IPS-NIHi7 (cell line): ENCODE measurements at regions not wholly inside any gene's neighbourhood (a gene's known extent, or its start where the extent isn't known, plus 50 kb on each side); places are given as distances from the start of the nearest gene placed in this dataset.

Source experiments
- DNase-seq: peaks from one replicate; pipeline ENCODE4 v3.0.0; 2012; ENCODE audit warnings: mixed read lengths; ENCODE audit errors: extremely low spot score

GRCh38 chr18:10216791-10217190, 237.6 kb upstream of the APCDD1 start:
- DNase-seq, result no peak

DNA sequence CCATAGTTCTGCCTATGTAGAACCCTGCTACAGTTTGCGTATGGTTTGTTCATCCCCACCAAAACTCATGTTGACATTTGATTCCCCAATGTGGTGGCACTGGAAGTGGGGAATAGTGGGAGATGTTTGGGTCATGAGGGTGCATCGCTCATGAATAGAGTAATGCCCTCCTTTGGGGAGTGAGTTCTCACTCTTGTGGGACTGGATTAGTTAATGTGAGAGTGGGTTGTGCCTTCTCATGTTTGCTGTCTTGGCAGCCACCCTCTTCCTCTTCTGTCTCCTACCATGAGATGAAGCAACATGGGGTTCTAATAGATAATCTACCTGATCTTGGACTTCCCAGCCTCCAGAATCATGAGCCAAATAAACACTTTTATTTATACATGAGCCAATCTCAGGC, 237.2 kb upstream of the APCDD1 start:
- no peak for DNase-seq

GRCh38 chr18:10225300-10225699, 229.1 kb upstream of the APCDD1 start:
- no peak for DNase-seq

DNA sequence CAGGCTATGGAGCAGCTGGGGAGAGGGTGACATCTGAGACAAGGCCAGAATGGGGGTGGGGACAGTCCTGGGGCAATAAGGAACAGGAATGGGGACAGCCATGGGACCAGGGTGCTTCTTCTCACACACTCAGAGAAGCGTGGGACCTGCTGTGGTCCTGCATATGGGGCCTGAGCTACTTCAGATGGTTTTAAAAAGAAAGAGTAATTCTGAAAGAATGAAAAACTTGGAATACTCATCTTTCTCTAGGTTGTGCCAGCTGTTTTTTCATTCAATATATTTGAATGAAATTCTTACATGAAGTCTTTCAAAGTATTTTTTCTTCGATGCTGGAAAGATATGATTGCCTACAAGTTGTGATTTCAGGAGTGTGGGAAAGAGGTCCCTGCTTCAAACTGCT, 227.5 kb upstream of the APCDD1 start:
- no peak for DNase-seq

DNA sequence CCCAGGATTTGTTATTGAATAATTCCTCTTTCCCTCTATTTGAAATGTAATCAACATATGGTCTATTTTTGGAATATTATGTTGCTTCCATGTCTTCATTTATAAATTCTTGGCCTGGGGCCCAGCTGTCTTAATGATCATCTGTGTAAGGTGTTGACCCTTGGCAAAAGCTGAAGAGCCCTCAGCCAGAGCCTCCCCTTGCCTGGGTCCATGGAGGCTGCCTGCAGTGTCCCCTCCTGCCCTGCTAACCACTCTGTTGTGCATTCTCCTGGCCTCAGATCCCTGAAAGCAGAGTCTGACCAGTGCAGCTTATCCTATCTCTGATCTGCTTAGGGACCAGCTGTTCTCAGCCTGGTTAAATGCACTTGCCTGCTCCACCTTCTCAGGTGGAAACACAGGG, 226.1 kb upstream of the APCDD1 start:
- no peak for DNase-seq

- no peak for DNase-seq
Observed at GRCh38 chr18:10229458-10229857, 225.0 kb upstream of the APCDD1 start.

DNA sequence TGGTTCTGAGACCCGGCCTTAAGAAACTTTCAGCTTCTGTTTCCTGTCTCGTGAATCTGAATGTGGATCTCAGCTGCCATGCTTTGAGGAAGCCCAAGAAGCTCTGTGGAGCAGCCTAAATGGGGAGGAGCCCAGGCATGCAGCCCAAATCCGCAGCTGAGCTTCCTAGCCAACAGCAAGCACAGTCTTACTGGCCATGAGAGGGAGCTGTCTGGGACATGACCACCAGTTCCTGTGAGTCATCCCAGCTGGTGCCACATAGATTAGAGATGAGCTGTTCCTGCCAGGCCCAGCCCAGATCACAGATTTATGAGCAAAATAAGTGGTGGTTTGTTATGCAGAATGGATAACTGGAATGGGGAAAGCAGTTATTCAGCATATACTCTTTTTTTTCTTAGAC, 224.4 kb upstream of the APCDD1 start:
- DNase-seq, result peak; percentile 35

- DNase-seq, result no peak
Observed at GRCh38 chr18:10231220-10231619, 223.2 kb upstream of the APCDD1 start.

GRCh38 chr18:10232062-10232461, 222.4 kb upstream of the APCDD1 start:
- DNase-seq, result no peak

GRCh38 chr18:10233082-10233875, 221.2 kb upstream of the APCDD1 start:
- no peak for DNase-seq

- DNase-seq, result no peak
Observed at GRCh38 chr18:10234281-10234680, 220.2 kb upstream of the APCDD1 start.

DNA sequence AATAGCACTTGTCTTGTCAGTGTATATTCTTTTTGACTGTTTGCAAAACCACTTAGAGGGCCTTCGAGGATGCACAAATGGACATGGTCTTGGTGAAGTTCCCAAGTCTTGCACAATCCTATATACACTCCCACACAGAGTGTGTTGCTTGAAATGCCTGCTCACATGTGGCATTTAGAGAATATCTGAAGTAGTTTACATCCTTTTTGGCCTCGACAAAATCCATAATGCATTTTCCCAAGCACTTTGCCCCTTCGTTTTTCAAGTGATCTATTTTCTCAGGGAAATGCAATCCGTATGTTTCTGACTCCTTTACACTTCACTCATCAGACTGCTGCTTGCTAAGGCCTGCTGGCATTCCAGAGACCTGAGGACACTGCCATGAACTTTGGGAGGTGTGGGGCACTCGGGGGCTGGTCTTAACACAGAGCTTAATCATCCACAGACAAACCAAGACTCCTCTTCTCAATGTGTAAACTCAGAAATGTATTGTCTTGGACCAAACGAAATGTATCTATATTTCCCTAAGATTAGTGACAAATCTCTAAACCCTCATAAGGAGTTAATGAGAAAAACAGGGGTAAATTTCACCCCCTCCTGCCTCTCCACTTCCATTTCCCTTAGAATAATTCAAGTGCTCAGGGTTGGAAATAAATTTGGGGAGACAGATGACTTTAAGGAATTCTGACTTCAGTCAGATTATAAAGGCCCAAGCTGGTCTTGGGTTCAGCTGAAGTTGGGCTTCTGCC, 219.3 kb upstream of the APCDD1 start:
- no peak for DNase-seq

DNA sequence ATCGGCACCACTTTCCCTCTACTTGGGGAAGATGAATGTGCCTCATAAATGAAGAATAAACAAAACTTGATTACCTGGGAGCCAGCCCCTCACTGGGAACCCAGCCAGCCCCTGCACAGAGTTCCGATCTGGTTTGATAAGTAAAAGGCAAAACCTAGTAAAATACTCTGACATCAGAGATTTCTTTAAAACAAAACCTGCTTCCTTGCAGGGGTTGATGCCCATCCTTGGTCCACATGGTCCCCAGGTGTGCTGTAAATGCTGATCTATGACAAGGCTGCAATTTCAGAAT, 218.8 kb upstream of the APCDD1 start:
- no peak for DNase-seq

DNA sequence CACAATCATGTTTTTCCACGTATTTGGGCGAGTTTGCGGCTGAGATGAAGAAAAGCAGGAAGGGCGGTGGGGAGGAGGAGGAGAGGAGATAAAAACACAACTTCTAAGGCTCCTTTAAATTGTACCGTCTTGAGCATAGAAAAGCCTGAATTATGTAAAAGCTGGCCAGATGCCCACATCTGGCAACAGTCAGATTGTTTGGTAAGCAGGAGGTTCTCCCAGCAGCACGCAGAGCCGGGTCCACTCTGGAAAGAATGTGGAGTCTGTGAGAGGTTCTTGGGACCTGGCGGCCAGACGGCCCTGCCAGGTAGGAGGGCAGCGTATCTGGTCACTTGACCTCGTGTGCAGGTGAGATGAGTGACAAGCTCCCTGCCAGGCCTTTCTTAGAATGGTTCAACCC, 215.3 kb upstream of the APCDD1 start:
- no peak for DNase-seq

DNA sequence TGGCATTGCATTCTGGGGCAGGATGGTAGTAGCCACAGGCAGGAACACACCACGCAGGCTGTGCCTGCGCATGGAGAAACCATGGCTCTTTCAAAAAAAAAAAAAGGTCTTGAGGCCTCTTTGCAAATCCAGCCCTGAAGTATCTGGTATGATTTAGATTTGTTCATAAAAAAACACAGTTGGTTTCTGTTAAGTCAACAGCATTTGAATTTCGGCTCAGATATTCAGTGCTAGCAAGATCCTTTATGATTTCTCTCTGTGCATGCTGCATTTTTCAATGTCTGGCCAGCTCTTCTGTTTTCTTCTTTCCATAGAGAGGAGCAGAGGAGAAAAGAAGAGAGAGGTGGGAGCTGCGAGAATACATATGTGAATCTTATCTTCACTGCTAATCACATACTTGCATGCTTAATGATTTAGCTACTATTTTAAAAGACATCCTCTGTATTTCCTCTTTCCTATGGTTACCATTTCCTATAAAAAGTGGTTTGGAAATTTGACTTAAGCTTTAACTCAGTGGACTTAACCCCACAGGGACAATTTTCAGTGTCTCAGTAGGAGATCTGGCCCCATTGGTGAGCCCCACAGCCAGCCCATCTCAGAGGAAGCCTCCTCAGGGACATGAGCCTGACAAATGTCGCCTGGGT, 214.3 kb upstream of the APCDD1 start:
- no peak for DNase-seq

DNA sequence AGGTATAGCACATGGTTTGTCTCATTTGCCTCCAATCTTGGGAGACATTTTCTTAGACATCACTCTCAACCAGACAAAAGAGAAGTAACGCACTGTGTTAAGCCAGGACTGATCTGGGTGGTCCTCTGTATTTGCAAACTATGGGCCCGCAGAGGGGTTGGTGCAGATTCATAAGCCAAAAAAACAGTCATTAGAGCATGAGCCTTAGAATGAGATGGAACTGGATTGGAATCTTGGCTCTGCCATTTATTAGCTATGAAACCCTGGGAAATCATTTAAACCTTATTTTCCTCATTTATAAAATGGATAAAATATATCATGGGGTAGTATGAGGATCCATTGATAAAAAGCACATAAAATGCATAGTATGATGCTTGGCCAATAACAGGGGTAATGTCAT, 213.5 kb upstream of the APCDD1 start:
- no peak for DNase-seq

DNA sequence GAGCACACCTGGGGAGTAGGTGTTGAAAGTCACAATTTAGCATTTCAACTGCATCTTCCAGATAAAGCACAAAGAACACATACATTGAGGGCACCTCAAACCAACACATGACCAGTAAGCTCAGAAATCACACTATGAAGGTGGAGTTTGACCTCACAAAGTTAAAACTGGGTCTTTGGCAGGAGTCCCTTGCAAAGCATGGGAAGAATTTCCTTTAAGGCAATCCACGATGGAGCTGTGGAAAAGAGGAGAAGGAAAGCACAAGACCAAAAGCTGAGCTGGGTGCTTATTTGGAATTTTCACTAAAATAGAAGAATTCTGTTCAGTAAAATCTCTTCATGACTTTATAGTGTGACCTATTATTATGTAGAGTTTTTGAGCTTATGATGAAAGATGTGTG, 212.9 kb upstream of the APCDD1 start:
- no peak for DNase-seq

GRCh38 chr18:10242936-10243680, 211.3 kb upstream of the APCDD1 start:
- peak; percentile 67 for DNase-seq

GRCh38 chr18:10244341-10244740, 210.1 kb upstream of the APCDD1 start:
- DNase-seq, result no peak

- DNase-seq, result no peak
Observed at GRCh38 chr18:10245031-10245845, 209.2 kb upstream of the APCDD1 start.

DNA sequence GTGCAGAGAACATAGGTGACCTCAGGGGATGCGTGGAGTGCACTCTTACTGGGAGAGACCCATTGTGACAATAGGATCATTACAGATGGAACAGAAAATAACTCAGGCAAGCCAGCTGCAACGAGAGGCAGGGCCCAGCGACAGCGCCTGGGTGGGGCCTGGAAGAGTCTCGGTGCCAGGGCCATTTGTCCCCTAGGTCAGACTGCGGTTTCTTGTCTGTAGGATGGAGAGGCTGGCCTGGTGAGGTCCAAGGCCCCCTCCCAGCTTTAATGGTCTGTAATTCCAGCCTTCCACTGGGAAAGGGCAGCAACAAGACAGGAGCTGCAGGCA, 208.6 kb upstream of the APCDD1 start:
- no peak for DNase-seq
